ENCODE measurements at regions not wholly inside any gene's neighbourhood (a gene's known extent, or its start where the extent isn't known, plus 50 kb on each side); places are given as distances from the start of the nearest gene placed in this dataset.

GRCh38 chr14:49999826-50000379 is 107.0 kb downstream of the ARF6 start:
- no peaks in the 10 kb centered on the region for H3K9me3 ChIP-seq
- H3K27ac ChIP-seq, result peak overlapping the region; percentile 87 to 90
- TF ChIP-seq POLR2AphosphoS5 (IDR thresholded peaks at IDR 0.05), result no peak
- no peaks in the 10 kb centered on the region for H3K27me3 ChIP-seq (replicated peaks; ENCODE audit: insufficient read depth)
- intact Hi-C loops (cut with DNase I), result loop anchor here (5.0 kb wide), 1 partner anchor 108 kb away; the partner anchor contains the start of gene ARF6
- peaks cover 20% of the 10 kb centered on the region for H3K4me1 ChIP-seq (replicated peaks)
- WGBS, result 35% methylated on average over 13 of the region's 13 CpGs
- H3K36me3 ChIP-seq, result no peaks in the 10 kb centered on the region
- DNase-seq (ENCODE audit: low spot score), result no peak
- H3K4me3 ChIP-seq, result no peak overlapping the region

GRCh38 chr14:50000380-50001150 is 107.7 kb downstream of the ARF6 start:
- Histone ChIP-seq H3K4me1 (replicated peaks) (peaks cover 20% of the 10 kb centered on the region), H3K4me3 (no peak overlapping the region), H3K36me3 (no peaks in the 10 kb centered on the region), H3K27me3 (replicated peaks; ENCODE audit: insufficient read depth) (no peaks in the 10 kb centered on the region), H3K27ac (peak overlapping the region; percentile 87 to 90), H3K9me3 (no peaks in the 10 kb centered on the region)
- DNase-seq (ENCODE audit: low spot score), result peak; percentile 41
- intact Hi-C loops (cut with DNase I), result loop anchor here (5.0 kb wide), 1 partner anchor 108 kb away; the partner anchor contains the start of gene ARF6
- TF ChIP-seq POLR2A (IDR thresholded peaks at IDR 0.05) (no peak), POLR2AphosphoS5 (IDR thresholded peaks at IDR 0.05) (no peak), CTCF (IDR thresholded peaks at IDR 0.05) (no peak)
- 9% methylated on average over 10 of the region's 10 CpGs for WGBS

GRCh38 chr14:50001151-50001998 is 108.5 kb downstream of the ARF6 start:
- H3K9me3 ChIP-seq, result no peaks in the 10 kb centered on the region
- no peaks in the 10 kb centered on the region for H3K27me3 ChIP-seq (replicated peaks; ENCODE audit: insufficient read depth)
- peaks cover 20% of the 10 kb centered on the region for H3K4me1 ChIP-seq (replicated peaks)
- H3K36me3 ChIP-seq, result no peaks in the 10 kb centered on the region
- 30% methylated on average over 23 of the region's 23 CpGs for WGBS
- H3K27ac ChIP-seq, result peak overlapping the region; percentile 87 to 90
- peak; percentile 51 for TF ChIP-seq POLR2AphosphoS5 (IDR thresholded peaks at IDR 0.05)
- TF ChIP-seq POLR2A (IDR thresholded peaks at IDR 0.05), result no peak
- TF ChIP-seq CTCF (IDR thresholded peaks at IDR 0.05), result peak in 2 of 4 experiments; percentile 3 to 17
- no peak overlapping the region for H3K4me3 ChIP-seq
- DNase-seq (ENCODE audit: low spot score), result peak; percentile 86
- intact Hi-C loops (cut with DNase I), result loop anchor here (5.0 kb wide), 1 partner anchor 109 kb away; the partner anchor contains the start of gene ARF6

- H3K27ac ChIP-seq, result peak overlapping the region; percentile 87 to 90
- intact Hi-C loops (cut with DNase I), result loop anchor here (5.0 kb wide), 1 partner anchor 110 kb away; the partner anchor contains the start of gene ARF6
- peak overlapping the region in 1 of 2 donors; percentile 52 for H3K4me3 ChIP-seq
- H3K9me3 ChIP-seq, result no peaks in the 10 kb centered on the region
- TF ChIP-seq CTCF (IDR thresholded peaks at IDR 0.05) (peak in 1 of 4 experiments; percentile 0), POLR2A (IDR thresholded peaks at IDR 0.05) (no peak)
- H3K4me1 ChIP-seq (replicated peaks), result peaks cover 20% of the 10 kb centered on the region
- H3K27me3 ChIP-seq (replicated peaks; ENCODE audit: insufficient read depth), result no peaks in the 10 kb centered on the region
- no peak for DNase-seq (ENCODE audit: low spot score)
- WGBS, result 69% methylated on average over 10 of the region's 10 CpGs
- H3K36me3 ChIP-seq, result no peaks in the 10 kb centered on the region
Measured at GRCh38 chr14:50001999-50002925, 109.4 kb downstream of the ARF6 start.

All from prostate gland (tissue), 2 donors.